BLaER1 treated with 17β-estradiol and CSF1 and Interleukin-3, amounts not matched to agents 10 nM and 100 nM (cell line): ENCODE measurements at regions not wholly inside any gene's neighbourhood (a gene's known extent, or its start where the extent isn't known, plus 50 kb on each side); places are given as distances from the start of the nearest gene placed in this dataset.

Source experiments
- H3K27ac ChIP-seq, 11 experiments: shearing (Covaris generic); formaldehyde crosslinking; 2 replicates each; pipeline ENCODE4 v1.8.1; 2022
- H3K27me3 ChIP-seq, 11 experiments: shearing (Covaris generic); formaldehyde crosslinking; 2 replicates each; pipeline ENCODE4 v1.8.1; 2022
- H3K36me3 ChIP-seq, 11 experiments: shearing (Covaris generic); formaldehyde crosslinking; 2 replicates each; pipeline ENCODE4 v1.8.1; 2022
- H3K4me1 ChIP-seq, 10 experiments: shearing (Covaris generic); formaldehyde crosslinking; 2 replicates each; pipeline ENCODE4 v1.8.1; 2022
- H3K4me2 ChIP-seq, 11 experiments: shearing (Covaris generic); formaldehyde crosslinking; 2 replicates each; pipeline ENCODE4 v1.8.1; 2022
- H3K4me3 ChIP-seq, 10 experiments: shearing (Covaris generic); formaldehyde crosslinking; 2 replicates each; pipeline ENCODE4 v1.8.1; 2022
- H3K9ac ChIP-seq, 11 experiments: shearing (Covaris generic); formaldehyde crosslinking; 2 replicates each; pipeline ENCODE4 v1.8.1; 2022
- H3K9me3 ChIP-seq, 11 experiments: shearing (Covaris generic); formaldehyde crosslinking; replicated peaks in 1 of 11; 2 replicates each; pipeline ENCODE4 v1.8.1; 2022
- H4K20me1 ChIP-seq, 11 experiments: shearing (Covaris generic); formaldehyde crosslinking; 2 replicates each; pipeline ENCODE4 v1.8.1; 2022
- Cebpa-rat ChIP-seq, 11 experiments: shearing (Covaris generic); IDR thresholded peaks; 2 replicates each; pipeline ENCODE4 v1.8.1; 2022

DNA sequence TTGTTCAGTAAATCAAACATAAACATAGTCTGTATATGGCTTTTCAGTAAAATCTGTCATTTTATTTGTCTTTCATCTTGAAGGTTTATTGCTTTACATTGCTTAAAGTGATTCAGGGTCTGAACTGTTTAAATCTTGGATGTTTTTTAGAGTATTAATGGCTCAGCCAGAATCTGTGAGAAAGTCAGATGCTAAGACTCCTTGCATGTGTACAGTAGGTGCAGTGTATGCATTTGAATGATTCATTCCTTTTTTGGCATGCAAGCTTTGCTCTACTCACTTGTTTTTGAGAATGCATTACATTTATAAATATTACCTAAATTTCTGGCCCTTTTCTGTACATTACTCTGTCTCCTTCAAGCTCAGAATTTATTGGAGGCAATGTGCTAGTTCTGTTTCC is 271.0 kb upstream of the RIOK2 start:
- no peaks in the 10 kb centered on the region for H3K36me3 ChIP-seq
- H3K4me3 ChIP-seq = no peak overlapping the region
- no peaks in the 10 kb centered on the region for H3K27me3 ChIP-seq
- no peak for TF ChIP-seq Cebpa-rat (IDR thresholded peaks at IDR 0.05)
- no peak overlapping the region for H3K9ac ChIP-seq
- H3K27ac ChIP-seq = no peak overlapping the region
- H3K4me1 ChIP-seq = no peaks in the 10 kb centered on the region
- H4K20me1 ChIP-seq = no peaks in the 10 kb centered on the region
- H3K9me3 ChIP-seq = no peaks in the 10 kb centered on the region
- no peak overlapping the region for H3K4me2 ChIP-seq

DNA sequence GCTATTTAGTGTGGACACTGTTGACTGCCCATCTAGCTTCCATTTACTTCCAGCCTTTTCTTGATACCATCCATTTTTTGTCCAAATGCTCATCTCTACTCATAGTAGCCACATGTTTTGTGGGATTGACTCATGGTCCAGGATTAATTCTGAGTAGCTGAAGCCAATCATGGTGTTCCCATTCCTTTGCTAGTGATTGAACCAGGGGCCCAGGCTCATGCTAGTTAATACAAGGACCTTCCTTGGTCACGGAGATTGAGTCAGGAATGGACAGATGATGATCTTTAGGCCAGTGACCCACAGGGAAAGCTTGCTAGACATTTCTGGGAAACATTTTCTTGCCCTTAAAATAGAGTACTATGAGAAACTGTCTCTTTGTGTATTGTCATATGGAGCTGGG is 272.9 kb upstream of the RIOK2 start:
- H3K4me3 ChIP-seq = no peak overlapping the region
- TF ChIP-seq Cebpa-rat (IDR thresholded peaks at IDR 0.05) = no peak
- no peaks in the 10 kb centered on the region for H3K9me3 ChIP-seq
- H3K27me3 ChIP-seq = no peaks in the 10 kb centered on the region
- no peak overlapping the region for H3K27ac ChIP-seq
- no peaks in the 10 kb centered on the region for H4K20me1 ChIP-seq
- no peaks in the 10 kb centered on the region for H3K36me3 ChIP-seq
- H3K4me2 ChIP-seq = no peak overlapping the region
- no peak overlapping the region for H3K9ac ChIP-seq
- H3K4me1 ChIP-seq = no peaks in the 10 kb centered on the region

- TF ChIP-seq Cebpa-rat (IDR thresholded peaks at IDR 0.05) = no peak
- H3K27me3 ChIP-seq = no peaks in the 10 kb centered on the region
- no peak overlapping the region for H3K4me2 ChIP-seq
- H3K4me3 ChIP-seq = no peak overlapping the region
- no peak overlapping the region for H3K9ac ChIP-seq
- no peaks in the 10 kb centered on the region for H3K36me3 ChIP-seq
- no peak overlapping the region for H3K27ac ChIP-seq
- H3K4me1 ChIP-seq = no peaks in the 10 kb centered on the region
- no peaks in the 10 kb centered on the region for H3K9me3 ChIP-seq
- H4K20me1 ChIP-seq = no peaks in the 10 kb centered on the region
Observed at GRCh38 chr5:97458851-97459250, 275.8 kb upstream of the RIOK2 start.

GRCh38 chr5:97471951-97472350 is 288.9 kb upstream of the RIOK2 start:
- H4K20me1 ChIP-seq = no peaks in the 10 kb centered on the region
- H3K27ac ChIP-seq = no peak overlapping the region
- H3K36me3 ChIP-seq = no peaks in the 10 kb centered on the region
- no peak overlapping the region for H3K4me2 ChIP-seq
- no peaks in the 10 kb centered on the region for H3K4me1 ChIP-seq
- no peak for TF ChIP-seq Cebpa-rat (IDR thresholded peaks at IDR 0.05)
- no peaks in the 10 kb centered on the region for H3K27me3 ChIP-seq
- peaks cover 27 to 49% (median 43%) of the 10 kb centered on the region in 11 experiments for H3K9me3 ChIP-seq
- no peak overlapping the region for H3K9ac ChIP-seq
- no peak overlapping the region for H3K4me3 ChIP-seq

GRCh38 chr5:97475847-97476246 is 292.8 kb upstream of the RIOK2 start:
- TF ChIP-seq Cebpa-rat (IDR thresholded peaks at IDR 0.05) = no peak
- H3K9me3 ChIP-seq = peaks cover 0 to 12% (median 9%) of the 10 kb centered on the region in 11 experiments; a peak in 16 of 22 replicates
- no peaks in the 10 kb centered on the region for H3K27me3 ChIP-seq
- no peaks in the 10 kb centered on the region for H4K20me1 ChIP-seq
- H3K36me3 ChIP-seq = no peaks in the 10 kb centered on the region
- H3K9ac ChIP-seq = no peak overlapping the region
- peaks cover 0 to 5% (median 0%) of the 10 kb centered on the region in 10 experiments; a peak in 1 of 20 replicates for H3K4me1 ChIP-seq
- H3K4me3 ChIP-seq = no peak overlapping the region
- no peak overlapping the region for H3K27ac ChIP-seq
- no peak overlapping the region for H3K4me2 ChIP-seq

DNA sequence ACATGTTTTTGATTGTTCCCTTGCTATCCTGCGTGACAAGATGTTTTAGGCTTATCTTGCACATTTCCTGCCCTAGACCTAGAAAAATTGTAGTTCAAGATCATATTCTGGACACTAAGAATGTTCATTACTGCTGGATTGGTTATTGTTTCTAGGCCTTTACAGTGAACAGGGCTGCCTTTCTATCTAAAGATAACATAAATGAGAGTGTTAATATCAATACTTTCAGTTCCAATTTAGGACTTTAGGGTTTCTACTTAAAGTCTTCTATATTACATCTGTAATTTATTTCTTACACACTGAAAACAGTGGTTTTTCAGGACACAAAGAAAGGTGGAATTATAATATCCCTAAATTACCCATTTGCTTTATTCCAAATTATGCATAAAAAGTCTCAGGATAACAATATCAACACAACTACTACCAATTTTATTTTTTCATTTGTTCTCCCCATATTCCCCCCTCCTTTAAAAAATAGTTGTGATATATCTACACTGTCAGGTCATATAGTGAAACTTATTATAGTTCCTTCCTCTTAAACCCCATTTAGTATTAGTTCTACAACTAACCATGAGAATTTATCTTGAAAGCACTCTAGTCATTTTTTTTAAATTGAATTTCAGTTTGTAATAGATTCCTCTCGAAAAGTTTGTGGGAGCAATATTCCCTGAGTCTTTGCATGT is 293.9 kb upstream of the RIOK2 start:
- Histone ChIP-seq H3K4me2 (no peak overlapping the region), H3K4me3 (no peak overlapping the region), H3K27me3 (no peaks in the 10 kb centered on the region), H3K9me3 (peaks cover 0 to 2% (median 0%) of the 10 kb centered on the region in 11 experiments; a peak in 2 of 22 replicates), H3K4me1 (peaks cover 0 to 5% (median 0%) of the 10 kb centered on the region in 10 experiments; a peak in 1 of 20 replicates), H3K27ac (no peak overlapping the region), H3K9ac (no peak overlapping the region), H3K36me3 (no peaks in the 10 kb centered on the region), H4K20me1 (no peaks in the 10 kb centered on the region)
- TF ChIP-seq Cebpa-rat (IDR thresholded peaks at IDR 0.05) = no peak

DNA sequence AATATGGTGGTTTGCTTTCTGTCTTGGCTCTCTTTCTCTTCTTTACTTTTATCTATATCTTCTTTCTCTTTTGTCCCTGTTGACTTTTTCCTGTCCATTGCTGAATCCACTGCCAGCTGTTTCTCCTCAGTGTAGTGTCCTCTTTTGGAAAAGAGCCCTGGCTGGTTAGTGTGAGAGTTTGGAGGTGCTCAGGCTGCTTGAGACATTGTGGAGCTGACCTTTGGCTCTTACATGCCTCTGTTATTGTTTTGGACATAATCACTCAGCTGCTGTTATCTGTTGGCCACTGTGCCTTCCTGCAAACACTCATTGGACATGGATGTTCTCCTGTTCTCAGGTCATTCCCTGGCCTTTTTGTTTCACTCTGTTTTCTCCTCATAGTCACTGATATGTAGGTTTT is 295.4 kb upstream of the RIOK2 start:
- Histone ChIP-seq H3K4me2 (no peak overlapping the region), H3K9me3 (no peaks in the 10 kb centered on the region), H3K27me3 (no peaks in the 10 kb centered on the region), H4K20me1 (no peaks in the 10 kb centered on the region), H3K27ac (no peak overlapping the region), H3K9ac (no peak overlapping the region), H3K36me3 (no peaks in the 10 kb centered on the region), H3K4me1 (peaks cover 0 to 5% (median 0%) of the 10 kb centered on the region in 10 experiments; a peak in 1 of 20 replicates), H3K4me3 (no peak overlapping the region)
- no peak for TF ChIP-seq Cebpa-rat (IDR thresholded peaks at IDR 0.05)

- Histone ChIP-seq H3K4me1 (peaks cover 0 to 5% (median 0%) of the 10 kb centered on the region in 10 experiments; a peak in 1 of 20 replicates), H3K27me3 (no peaks in the 10 kb centered on the region), H4K20me1 (no peaks in the 10 kb centered on the region), H3K36me3 (no peaks in the 10 kb centered on the region), H3K4me3 (no peak overlapping the region), H3K9ac (no peak overlapping the region), H3K4me2 (no peak overlapping the region), H3K9me3 (peaks cover 0 to 11% (median 0%) of the 10 kb centered on the region in 11 experiments; a peak in 6 of 22 replicates), H3K27ac (no peak overlapping the region)
- TF ChIP-seq Cebpa-rat (IDR thresholded peaks at IDR 0.05) = no peak
Observed at GRCh38 chr5:97480313-97480712, 297.3 kb upstream of the RIOK2 start.

DNA sequence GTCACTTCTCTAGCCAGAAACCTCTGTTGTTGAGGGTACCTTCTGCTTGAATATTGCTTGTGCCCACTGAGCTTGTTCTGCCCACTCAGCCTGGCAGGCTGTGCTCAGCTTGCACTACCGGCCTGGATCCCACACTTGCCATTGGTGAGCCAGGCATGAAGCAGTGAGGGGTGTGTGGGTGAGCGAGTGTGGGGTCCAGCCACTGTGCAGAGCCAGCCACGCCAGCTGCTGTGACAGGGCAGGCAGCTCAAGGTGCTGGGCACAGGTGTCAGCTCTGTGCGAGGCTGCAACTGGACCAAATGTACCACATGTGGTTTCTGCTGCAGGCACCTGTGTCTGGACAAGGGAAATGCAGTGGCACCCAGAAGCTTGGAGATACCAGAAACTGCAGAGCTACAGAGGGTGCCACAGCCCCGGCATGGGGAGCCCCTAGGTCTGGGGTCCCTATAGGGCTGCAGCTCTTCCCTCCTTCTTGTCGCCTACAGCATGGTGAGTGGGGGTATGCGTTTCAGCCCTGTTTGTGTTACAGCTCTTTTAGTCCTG is 305.1 kb upstream of the RIOK2 start:
- TF ChIP-seq Cebpa-rat (IDR thresholded peaks at IDR 0.05) = no peak
- no peaks in the 10 kb centered on the region for H3K4me1 ChIP-seq

More for the DNA sequence above, 305.1 kb upstream of the RIOK2 start:
- peaks cover 0 to 13% (median 3%) of the 10 kb centered on the region in 11 experiments; a peak in 8 of 22 replicates for H3K9me3 ChIP-seq
- H3K36me3 ChIP-seq = no peaks in the 10 kb centered on the region
- H3K4me2 ChIP-seq = no peak overlapping the region
- no peaks in the 10 kb centered on the region for H4K20me1 ChIP-seq
- no peaks in the 10 kb centered on the region for H3K27me3 ChIP-seq
- H3K4me3 ChIP-seq = no peak overlapping the region
- no peak overlapping the region for H3K9ac ChIP-seq
- no peak overlapping the region for H3K27ac ChIP-seq
